H1 (cell line): ENCODE measurements at regions not wholly inside any gene's neighbourhood (a gene's known extent, or its start where the extent isn't known, plus 50 kb on each side); places are given as distances from the start of the nearest gene placed in this dataset.

Experiments
- CTCF ChIA-PET: fragments of 300-600 bp; sonication (Branson Sonifier 250); formaldehyde crosslinking; loops from one replicate; lab custom pipeline; 2021; ENCODE audit not compliant: partially characterized antibody; lab: Charles Lee
- POLR2A ChIA-PET: fragments of 300-600 bp; sonication (Branson Sonifier 250); formaldehyde crosslinking; loops from one replicate; lab custom pipeline; 2021; ENCODE audit warnings: inconsistent platforms; ENCODE audit not compliant: partially characterized antibody; lab: Charles Lee
- DNase-seq, 2 experiments: peaks; one replicate each; pipeline versions ENCODE4 v3.0.0 to v3.0.0-alpha.2; 2010 to 2022; ENCODE audit warnings: low spot score in 2 of 2, low read depth in 1 of 2, mixed read lengths in 1 of 2
- FAIRE-seq: peaks from 2 replicates; lab custom pipeline; 2011; peaks lifted over from hg19 to GRCh38; lab: Jason Lieb, UNC
- H2AFZ ChIP-seq: 2 replicates; pipeline ENCODE4 v1.8.1; 2012; ENCODE audit warnings: low read length, inconsistent platforms
- H2AK5ac ChIP-seq: 2 replicates; pipeline ENCODE4 v1.6.1; 2013; ENCODE audit warnings: low read depth, low read length
- H2BK120ac ChIP-seq: replicated peaks from 2 replicates; pipeline ENCODE3; 2013; ENCODE audit warnings: low read depth, low read length, inconsistent platforms
- H2BK12ac ChIP-seq: 2 replicates; pipeline ENCODE4 v1.6.1; 2013; ENCODE audit warnings: low read depth, low read length
- H2BK15ac ChIP-seq: 2 replicates; pipeline ENCODE4 v1.6.1; 2013; ENCODE audit warnings: low read length
- H2BK20ac ChIP-seq: 2 replicates; pipeline ENCODE4 v1.6.1; 2013; ENCODE audit warnings: low read length
- H2BK5ac ChIP-seq: 2 replicates; pipeline ENCODE4 v1.6.1; 2013; ENCODE audit warnings: low read depth, low read length
- H3K14ac ChIP-seq: 2 replicates; pipeline ENCODE4 v1.6.1; 2013; ENCODE audit warnings: inconsistent platforms; ENCODE audit not compliant: insufficient read length
- H3K18ac ChIP-seq: 2 replicates; pipeline ENCODE4 v1.6.1; 2013; ENCODE audit warnings: low read length; ENCODE audit errors: extremely low read depth
- H3K23ac ChIP-seq: 2 replicates; pipeline ENCODE4 v1.6.1; 2013; ENCODE audit warnings: inconsistent platforms; ENCODE audit not compliant: insufficient read length
- H3K23me2 ChIP-seq: 2 replicates; pipeline ENCODE4 v1.6.1; 2013; ENCODE audit warnings: low read depth, low read length
- H3K27ac ChIP-seq: 2 replicates; pipeline ENCODE4 v1.6.1; 2011; ENCODE audit warnings: low read depth, low read length, inconsistent platforms
- H3K27me3 ChIP-seq, 4 experiments: replicated peaks in 1 of 4; 1 replicate in 1 of 4; 2 replicates in 3 of 4; pipeline versions ENCODE4 v1.6.1 to v1.8.1; 2011 to 2013; ENCODE audit warnings: low read length in 3 of 4, mild to moderate bottlenecking in 3 of 4, inconsistent platforms in 2 of 4, mixed read lengths in 2 of 4, moderate library complexity in 1 of 4; ENCODE audit not compliant: control insufficient read depth in 3 of 4, insufficient read depth in 3 of 4; ENCODE audit errors: extremely low read depth in 1 of 4
- H3K36me3 ChIP-seq, 4 experiments: 2 replicates each; pipeline versions ENCODE4 v1.6.1 to v1.8.1; 2011 to 2013; ENCODE audit warnings: mild to moderate bottlenecking in 4 of 4, low read length in 3 of 4, moderate library complexity in 2 of 4, control low read depth in 1 of 4, inconsistent platforms in 1 of 4; ENCODE audit not compliant: insufficient read depth in 4 of 4, control insufficient read depth in 2 of 4
- H3K4ac ChIP-seq: replicated peaks from 2 replicates; pipeline ENCODE3; 2013; ENCODE audit warnings: low read length, low read depth, mixed read lengths, inconsistent platforms; ENCODE audit not compliant: insufficient read length
- H3K4me1 ChIP-seq, 4 experiments: replicated peaks in 1 of 4; 1 replicate in 1 of 4; 2 replicates in 3 of 4; pipeline versions ENCODE4 v1.6.1 to v1.8.1; 2011 to 2013; ENCODE audit warnings: low read length in 3 of 4, inconsistent platforms in 2 of 4, mixed read lengths in 1 of 4; ENCODE audit not compliant: insufficient read depth in 4 of 4, control insufficient read depth in 3 of 4
- H3K4me2 ChIP-seq, 2 experiments: 2 replicates each; pipeline versions ENCODE4 v1.6.1 to v1.8.1; 2011 to 2013; ENCODE audit warnings: low read depth in 2 of 2, low read length in 2 of 2, control low read depth in 1 of 2, inconsistent platforms in 1 of 2, mild to moderate bottlenecking in 1 of 2; ENCODE audit not compliant: insufficient read depth in 1 of 2
- H3K4me3 ChIP-seq, 4 experiments: fragments of 200-600, 300-600 bp in 1 of 4; sonication (generic), shearing (Covaris generic), sonication (Bioruptor Twin) in 1 of 4; 2 replicates each; pipeline versions ENCODE4 v1.5.1 to v1.8.1; 2011 to 2016; ENCODE audit warnings: low read length in 4 of 4, low read depth in 3 of 4, control low read depth in 2 of 4, inconsistent platforms in 2 of 4, mild to moderate bottlenecking in 2 of 4, mixed read lengths in 1 of 4, moderate library complexity in 1 of 4; ENCODE audit not compliant: insufficient read depth in 2 of 4; ENCODE audit errors: extremely low read depth in 1 of 4
- H3K56ac ChIP-seq: replicated peaks from 2 replicates; pipeline ENCODE3; 2013; ENCODE audit warnings: low read depth, mild to moderate bottlenecking, mixed read lengths, low read length, inconsistent platforms; ENCODE audit not compliant: insufficient read length
- H3K79me1 ChIP-seq: 2 replicates; pipeline ENCODE4 v1.6.1; 2013; ENCODE audit warnings: low read depth, low read length, control low read depth
- H3K79me2 ChIP-seq, 2 experiments: 2 replicates each; pipeline versions ENCODE4 v1.6.1 to v1.8.1; 2012 to 2013; ENCODE audit warnings: low read length in 2 of 2, mild to moderate bottlenecking in 2 of 2, inconsistent platforms in 1 of 2; ENCODE audit not compliant: insufficient read depth in 2 of 2, control insufficient read depth in 1 of 2
- H3K9ac ChIP-seq, 4 experiments: replicated peaks in 1 of 4; 1 replicate in 1 of 4; 2 replicates in 3 of 4; pipeline versions ENCODE4 v1.6.1 to v1.8.1; 2011 to 2013; ENCODE audit warnings: low read depth in 3 of 4, low read length in 3 of 4, control low read depth in 2 of 4, mild to moderate bottlenecking in 2 of 4, moderate library complexity in 2 of 4, inconsistent platforms in 1 of 4; ENCODE audit errors: extremely low read depth in 1 of 4
- H3K9me3 ChIP-seq, 2 experiments: 2 replicates each; pipeline versions ENCODE4 v1.6.1 to v1.8.1; 2012 to 2013; ENCODE audit warnings: mild to moderate bottlenecking in 2 of 2, moderate library complexity in 2 of 2, control low read depth in 1 of 2, inconsistent platforms in 1 of 2, low read depth in 1 of 2, low read length in 1 of 2, mixed read lengths in 1 of 2; ENCODE audit not compliant: insufficient read depth in 2 of 2
- H4K20me1 ChIP-seq, 2 experiments: replicated peaks in 1 of 2; 2 replicates each; pipeline versions ENCODE3 to v1.8.1; 2011 to 2013; ENCODE audit warnings: inconsistent platforms in 2 of 2, low read length in 2 of 2, mild to moderate bottlenecking in 1 of 2; ENCODE audit not compliant: insufficient read depth in 2 of 2, control insufficient read depth in 1 of 2
- H4K5ac ChIP-seq: 2 replicates; pipeline ENCODE4 v1.6.1; 2013; ENCODE audit warnings: low read length, low read depth, mixed read lengths, inconsistent platforms; ENCODE audit not compliant: insufficient read length
- H4K8ac ChIP-seq: 2 replicates; pipeline ENCODE4 v1.8.0; 2013; ENCODE audit warnings: mild to moderate bottlenecking, moderate library complexity, low read length, inconsistent platforms; ENCODE audit not compliant: insufficient read depth; ENCODE audit errors: extremely low read depth
- H4K91ac ChIP-seq: replicated peaks from 2 replicates; pipeline ENCODE3; 2013; ENCODE audit warnings: low read length, mixed read lengths, inconsistent platforms; ENCODE audit not compliant: insufficient read length
- BRCA1 ChIP-seq: IDR thresholded peaks from 2 replicates; pipeline ENCODE4 v1.6.1; 2012; ENCODE audit warnings: low read depth, low read length, improper control_type of control experiment
- CTBP2 ChIP-seq: IDR thresholded peaks from 2 replicates; pipeline ENCODE4 v1.7.0; 2011; ENCODE audit warnings: borderline replicate concordance, mild to moderate bottlenecking, moderate library complexity, mixed read lengths, low read length; ENCODE audit not compliant: insufficient read depth, insufficient read length
- E2F6 ChIP-seq: IDR thresholded peaks from 2 replicates; pipeline ENCODE4 v1.6.1; 2012; ENCODE audit warnings: inconsistent platforms
- EGR1 ChIP-seq: IDR thresholded peaks from 2 replicates; pipeline ENCODE4 v1.6.1; 2011; ENCODE audit warnings: low read depth, low read length, borderline replicate concordance
- HDAC6 ChIP-seq: IDR thresholded peaks from one replicate; pipeline ENCODE4 v1.7.1; 2012; ENCODE audit warnings: low read depth, mild to moderate bottlenecking, inconsistent platforms, low read length, moderate library complexity
- JUN ChIP-seq: IDR thresholded peaks from 2 replicates; pipeline ENCODE4 v1.6.1; 2011; ENCODE audit warnings: low read depth, mild to moderate bottlenecking, improper control_type of control experiment, low read length
- JUND ChIP-seq: IDR thresholded peaks from 2 replicates; pipeline ENCODE4 v1.6.1; 2011; ENCODE audit warnings: mild to moderate bottlenecking, improper control_type of control experiment, low read length
- RAD21 ChIP-seq, 2 experiments: IDR thresholded peaks in 1 of 2; conservative IDR thresholded peaks in 1 of 2; 2 replicates each; pipeline ENCODE4 v1.6.1; 2011; ENCODE audit warnings: low read depth in 2 of 2, low read length in 2 of 2, improper control_type of control experiment in 1 of 2, inconsistent platforms in 1 of 2, mild to moderate bottlenecking in 1 of 2, moderate library complexity in 1 of 2
- RFX5 ChIP-seq: IDR thresholded peaks from 2 replicates; pipeline ENCODE4 v1.6.1; 2011; ENCODE audit warnings: low read depth, low read length, improper control_type of control experiment, borderline replicate concordance
- SIX5 ChIP-seq: IDR thresholded peaks from 2 replicates; pipeline ENCODE4 v1.6.1; 2011; ENCODE audit warnings: mild to moderate bottlenecking, low read depth, low read length
- SP2 ChIP-seq: IDR thresholded peaks from 2 replicates; pipeline ENCODE4 v1.6.1; 2012; ENCODE audit warnings: mild to moderate bottlenecking, low read length, inconsistent platforms
- SP4 ChIP-seq: IDR thresholded peaks from 2 replicates; pipeline ENCODE4 v1.6.1; 2012; ENCODE audit warnings: low read length, inconsistent platforms
- SUZ12 ChIP-seq: fragments of 200-600 bp; sonication (generic); IDR thresholded peaks from 2 replicates; pipeline ENCODE4 v1.6.1; 2012; ENCODE audit warnings: mild to moderate bottlenecking, inconsistent platforms, low read length, moderate library complexity, mixed read lengths
- WGBS, 2 experiments: shearing (Covaris generic) in 1 of 2; methylation state at CpG; one replicate each; pipeline versions ENCODE4 v1.1.6 to v1.1.7; 2013 to 2015; ENCODE audit warnings: low lambda C conversion rate in 2 of 2, mixed read lengths in 2 of 2, inconsistent platforms in 1 of 2, low coverage in 1 of 2, missing lambda C conversion rate in 1 of 2; ENCODE audit not compliant: insufficient replicate concordance in 2 of 2, insufficient coverage in 1 of 2, insufficient read length in 1 of 2; ENCODE audit errors: extremely low coverage in 1 of 2, missing lambda C conversion rate in 1 of 2; 5-methylcytosine and 5-hydroxymethylcytosine counted together

- no peak overlapping the region for H3K23ac ChIP-seq
- no peaks in the 10 kb centered on the region for H3K36me3 ChIP-seq
- no peak overlapping the region for H2AK5ac ChIP-seq
- no peak overlapping the region for H3K4me2 ChIP-seq
- no peaks in the 10 kb centered on the region for H3K23me2 ChIP-seq
- H3K27ac ChIP-seq = no peak overlapping the region
- no peaks in the 10 kb centered on the region for H3K27me3 ChIP-seq
- no peak overlapping the region for H4K5ac ChIP-seq
- no peak overlapping the region for H3K4ac ChIP-seq
- no peak overlapping the region for H4K8ac ChIP-seq
- H3K18ac ChIP-seq = no peak overlapping the region
- no peak overlapping the region for H3K56ac ChIP-seq
- DNase-seq = no peak
- ChIA-PET CTCF (no interaction called here), POLR2A (no interaction called here)
- H2BK12ac ChIP-seq = no peak overlapping the region
- no peak for FAIRE-seq
- no peak overlapping the region for H3K9ac ChIP-seq
- no peak overlapping the region for H2BK15ac ChIP-seq
- H3K79me2 ChIP-seq = no peaks in the 10 kb centered on the region
- no peak overlapping the region for H2BK20ac ChIP-seq
- H3K9me3 ChIP-seq = no peaks in the 10 kb centered on the region
- no peak overlapping the region for H3K14ac ChIP-seq
- H2BK120ac ChIP-seq = no peak overlapping the region
- WGBS, 2 experiments = 80% methylated on average over 1 of the region's 1 CpG; no CpG with 5 or more reads in 1 of the 2 experiments
- H2AFZ ChIP-seq = no peak overlapping the region
- no peaks in the 10 kb centered on the region for H4K20me1 ChIP-seq
- H2BK5ac ChIP-seq = no peak overlapping the region
- H4K91ac ChIP-seq = no peak overlapping the region
- no peaks in the 10 kb centered on the region for H3K4me1 ChIP-seq
- H3K4me3 ChIP-seq = no peak overlapping the region
- H3K79me1 ChIP-seq = no peaks in the 10 kb centered on the region
- TF ChIP-seq HDAC6 (no peak), SIX5 (no peak), E2F6 (no peak), SP4 (no peak), RAD21 (IDR thresholded peaks at IDR 0.05 in 1 of 2, conservative IDR thresholded peaks at IDR 0.05 in 1 of 2; ENCODE audit: low read depth in 2 of 2, low read length in 2 of 2) (no peak), JUND (no peak), CTBP2 (no peak), SUZ12 (no peak), EGR1 (no peak), JUN (no peak), BRCA1 (no peak), RFX5 (no peak), SP2 (no peak)
Observed at GRCh38 chr15:62363913-62364312, 198.8 kb upstream of the C2CD4B start.
